ENCODE measurements at regions not wholly inside any gene's neighbourhood (a gene's known extent, or its start where the extent isn't known, plus 50 kb on each side); places are given as distances from the start of the nearest gene placed in this dataset.

GRCh38 chr6:50112981-50113857 is 63.5 kb upstream of the DEFB112 start:
- H3K36me3 ChIP-seq (ENCODE audit: control insufficient read depth, insufficient read depth, low read length) = no peaks in the 10 kb centered on the region
- no peak for DNase-seq (ENCODE audit: low read depth, low spot score)
- ChIA-PET POLR2A (no interaction called here), CTCF (no interaction called here)
- no peak for ATAC-seq
- H3K4me3 ChIP-seq (ENCODE audit: low read depth in 2 of 2, low read length in 2 of 2) = no peak overlapping the region
- in situ Hi-C loops (cut with HindIII; ENCODE audit: low pct_unique_long_range_greater_than_20kb, low sequenced_read_pairs) (no loop called here), intact Hi-C loops (cut with micrococcal nuclease; ENCODE audit: unreplicated experiment) (no loop called here)
- H3K27ac ChIP-seq (ENCODE audit: low read length) = no peak overlapping the region
- H3K27me3 ChIP-seq (ENCODE audit: control insufficient read depth, insufficient read depth, low read length) = no peaks in the 10 kb centered on the region
- H3K4me1 ChIP-seq (ENCODE audit: control insufficient read depth, insufficient read depth, low read length) = no peaks in the 10 kb centered on the region
- no peak for TF ChIP-seq POLR2AphosphoS5 (IDR thresholded peaks at IDR 0.05; ENCODE audit: low read depth, low read length)
- TF ChIP-seq SIN3A (IDR thresholded peaks at IDR 0.05; ENCODE audit: borderline replicate concordance, insufficient read depth, low read depth, low read length) = no peak
- TF ChIP-seq TCF7L2 (IDR thresholded peaks at IDR 0.05; ENCODE audit: low read depth, low read length) = no peak
- TF ChIP-seq, protein P1, sequence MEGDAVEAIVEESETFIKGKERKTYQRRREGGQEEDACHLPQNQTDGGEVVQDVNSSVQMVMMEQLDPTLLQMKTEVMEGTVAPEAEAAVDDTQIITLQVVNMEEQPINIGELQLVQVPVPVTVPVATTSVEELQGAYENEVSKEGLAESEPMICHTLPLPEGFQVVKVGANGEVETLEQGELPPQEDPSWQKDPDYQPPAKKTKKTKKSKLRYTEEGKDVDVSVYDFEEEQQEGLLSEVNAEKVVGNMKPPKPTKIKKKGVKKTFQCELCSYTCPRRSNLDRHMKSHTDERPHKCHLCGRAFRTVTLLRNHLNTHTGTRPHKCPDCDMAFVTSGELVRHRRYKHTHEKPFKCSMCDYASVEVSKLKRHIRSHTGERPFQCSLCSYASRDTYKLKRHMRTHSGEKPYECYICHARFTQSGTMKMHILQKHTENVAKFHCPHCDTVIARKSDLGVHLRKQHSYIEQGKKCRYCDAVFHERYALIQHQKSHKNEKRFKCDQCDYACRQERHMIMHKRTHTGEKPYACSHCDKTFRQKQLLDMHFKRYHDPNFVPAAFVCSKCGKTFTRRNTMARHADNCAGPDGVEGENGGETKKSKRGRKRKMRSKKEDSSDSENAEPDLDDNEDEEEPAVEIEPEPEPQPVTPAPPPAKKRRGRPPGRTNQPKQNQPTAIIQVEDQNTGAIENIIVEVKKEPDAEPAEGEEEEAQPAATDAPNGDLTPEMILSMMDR (IDR thresholded peaks at IDR 0.05) = no peak
- no peak for TF ChIP-seq REST (IDR thresholded peaks at IDR 0.05; ENCODE audit: insufficient read depth in 1 of 2, low read depth in 2 of 2, low read length in 1 of 2)
- no peaks in the 10 kb centered on the region for H3K9me3 ChIP-seq (ENCODE audit: control insufficient read depth, insufficient read depth, low read depth, low read length)
- BruUV-seq (replicated peaks) = no TSS peak

GRCh38 chr6:50116390-50116789 is 66.7 kb upstream of the DEFB112 start:
- no peak for ATAC-seq
- intact Hi-C loops (cut with micrococcal nuclease; ENCODE audit: unreplicated experiment) = no loop called here
- no TSS peak for BruUV-seq (replicated peaks)

More at GRCh38 chr6:50116390-50116789, 66.7 kb upstream of the DEFB112 start:
- H3K27me3 ChIP-seq (ENCODE audit: control insufficient read depth, insufficient read depth, low read length) = no peaks in the 10 kb centered on the region
- no peak for TF ChIP-seq TCF7L2 (IDR thresholded peaks at IDR 0.05; ENCODE audit: low read depth, low read length)
- TF ChIP-seq POLR2AphosphoS5 (IDR thresholded peaks at IDR 0.05; ENCODE audit: low read depth, low read length) = no peak
- TF ChIP-seq SIN3A (IDR thresholded peaks at IDR 0.05; ENCODE audit: borderline replicate concordance, insufficient read depth, low read depth, low read length) = no peak
- no peak for TF ChIP-seq REST (IDR thresholded peaks at IDR 0.05; ENCODE audit: insufficient read depth in 1 of 2, low read depth in 2 of 2, low read length in 1 of 2)
- TF ChIP-seq, protein P1 (IDR thresholded peaks at IDR 0.05) = no peak
- no peak for DNase-seq (ENCODE audit: low read depth, low spot score)
- no peak overlapping the region for H3K27ac ChIP-seq (ENCODE audit: low read length)
- in situ Hi-C loops (cut with HindIII; ENCODE audit: low pct_unique_long_range_greater_than_20kb, low sequenced_read_pairs) = no loop called here
- H3K4me3 ChIP-seq (ENCODE audit: low read depth in 2 of 2, low read length in 2 of 2) = no peak overlapping the region
- no peaks in the 10 kb centered on the region for H3K9me3 ChIP-seq (ENCODE audit: control insufficient read depth, insufficient read depth, low read depth, low read length)
- no peaks in the 10 kb centered on the region for H3K4me1 ChIP-seq (ENCODE audit: control insufficient read depth, insufficient read depth, low read length)
- CTCF ChIA-PET = no interaction called here
- H3K36me3 ChIP-seq (ENCODE audit: control insufficient read depth, insufficient read depth, low read length) = no peaks in the 10 kb centered on the region
- POLR2A ChIA-PET = no interaction called here
